K562 (cell line): ENCODE measurements at regions not wholly inside any gene's neighbourhood (a gene's known extent, or its start where the extent isn't known, plus 50 kb on each side); places are given as distances from the start of the nearest gene placed in this dataset.
A peak's percentile ranks its signal among the peaks of the same experiment; 100 is the strongest.

ENCODE experiments used
- ATAC-seq: fragments of 200-7000 bp; cut with Tn5 transposase; 3 replicates; pipeline ENCODE4 v1.9.1; 2020; ENCODE audit warnings: moderate library complexity
- BruUV-seq: library from RNA; stranded (reverse); fragments of 400-500 nt; replicated peaks from 2 replicates; lab custom pipeline; 2021; lab: Mats Ljungman, UMichigan
- CTCF ChIA-PET: fragments of 300-600 bp; formaldehyde crosslinking; extraction: SDS; loops from one replicate; lab custom pipeline; 2021; ENCODE audit warnings: low intra/inter-chr PET ratio; lab: Yijun Ruan, JAX
- POLR2A ChIA-PET: fragments of 300-600, 350-650 bp; sonication (Branson Sonifier 250); formaldehyde crosslinking; extraction: SDS; loops from one replicate; lab custom pipeline; 2021; ENCODE audit warnings: antibody characterized with exemption, inconsistent platforms; lab: Yijun Ruan, JAX
- DNase-seq, 4 experiments: peaks; one replicate each; pipeline versions ENCODE4 v3.0.0 to v3.0.0-alpha.2; 2011 to 2018; ENCODE audit warnings: low spot score in 3 of 4, mixed read lengths in 3 of 4; ENCODE audit errors: extremely low read depth in 1 of 4
- FAIRE-seq: peaks from 2 replicates; lab custom pipeline; 2011; peaks lifted over from hg19 to GRCh38; lab: Jason Lieb, UNC
- H2AFZ ChIP-seq: 2 replicates; pipeline ENCODE4 v1.6.0; 2011; ENCODE audit warnings: low read depth, low read length, control low read depth, inconsistent platforms
- H3K27ac ChIP-seq: fragments of 200-600 bp; 3 replicates; pipeline ENCODE4 v1.8.0; 2011; ENCODE audit warnings: low read depth, mild to moderate bottlenecking, control low read depth, inconsistent platforms, low read length, moderate library complexity, mixed read lengths; ENCODE audit errors: extremely low read depth
- H3K27me3 ChIP-seq, 2 experiments: fragments of 300-600 bp in 1 of 2; 2 replicates in 1 of 2; 3 replicates in 1 of 2; pipeline versions ENCODE4 v1.6.0 to v1.8.0; 2011; ENCODE audit warnings: inconsistent platforms in 2 of 2, low read length in 2 of 2, mild to moderate bottlenecking in 1 of 2, mixed read lengths in 1 of 2, moderate library complexity in 1 of 2; ENCODE audit not compliant: control insufficient read depth in 2 of 2, insufficient read depth in 2 of 2
- H3K36me3 ChIP-seq: fragments of 300-600 bp; 3 replicates; pipeline ENCODE4 v1.8.0; 2011; ENCODE audit warnings: mild to moderate bottlenecking, low read length, inconsistent platforms; ENCODE audit not compliant: control insufficient read depth, insufficient read depth
- H3K4me1 ChIP-seq, 2 experiments: fragments of 200-600 bp in 1 of 2; replicated peaks in 1 of 2; 2 replicates in 1 of 2; 3 replicates in 1 of 2; pipeline versions ENCODE4 v1.5.1 to v1.8.0; 2011; ENCODE audit warnings: inconsistent platforms in 2 of 2, low read length in 2 of 2, mild to moderate bottlenecking in 1 of 2, mixed read lengths in 1 of 2, moderate library complexity in 1 of 2; ENCODE audit not compliant: control insufficient read depth in 2 of 2, insufficient read depth in 2 of 2
- H3K4me2 ChIP-seq: 2 replicates; pipeline ENCODE4 v1.6.1; 2011; ENCODE audit warnings: low read length, control low read depth, inconsistent platforms, mixed read lengths; ENCODE audit not compliant: insufficient read depth
- H3K4me3 ChIP-seq: fragments of 200-600 bp; sonication (generic), shearing (Covaris generic); 2 replicates; pipeline ENCODE4 v1.5.1; 2016; ENCODE audit warnings: control low read depth, inconsistent platforms
- H3K79me2 ChIP-seq: fragments of 200-600 bp; 3 replicates; pipeline ENCODE4 v1.8.0; 2011; ENCODE audit warnings: low read length, inconsistent platforms; ENCODE audit not compliant: control insufficient read depth, insufficient read depth
- H3K9ac ChIP-seq, 2 experiments: 2 replicates each; pipeline versions ENCODE4 v1.6.0 to v1.6.1; 2011; ENCODE audit warnings: low read depth in 2 of 2, low read length in 2 of 2, control low read depth in 1 of 2, inconsistent platforms in 1 of 2, mild to moderate bottlenecking in 1 of 2, mixed read lengths in 1 of 2; ENCODE audit not compliant: insufficient read depth in 1 of 2
- H3K9me1 ChIP-seq: one replicate; pipeline ENCODE4 v1.6.0; 2011; ENCODE audit warnings: inconsistent platforms, mild to moderate bottlenecking, low read length, moderate library complexity; ENCODE audit not compliant: control insufficient read depth, insufficient read depth
- H3K9me3 ChIP-seq: replicated peaks from 2 replicates; pipeline ENCODE4 v1.5.1; 2011; ENCODE audit warnings: low read depth, low read length, inconsistent platforms; ENCODE audit not compliant: control insufficient read depth, insufficient read depth
- H4K20me1 ChIP-seq: replicated peaks from 2 replicates; pipeline ENCODE4 v1.6.1; 2011; ENCODE audit warnings: low read length, inconsistent platforms, mixed read lengths; ENCODE audit not compliant: control insufficient read depth, insufficient read depth
- AFF1 ChIP-seq, 2 experiments: fragments of 450-650 bp; IDR thresholded peaks; 2 replicates each; pipeline ENCODE4 v1.6.1; 2018; ENCODE audit warnings: mild to moderate bottlenecking in 2 of 2, low read depth in 1 of 2; ENCODE audit not compliant: partially characterized antibody in 2 of 2
- BRD9 ChIP-seq: fragments of 450-650 bp; IDR thresholded peaks from 2 replicates; pipeline ENCODE4 v1.6.1; 2018; ENCODE audit warnings: low read depth; ENCODE audit not compliant: partially characterized antibody
- C11orf30 ChIP-seq: fragments of 450-650 bp; IDR thresholded peaks from 2 replicates; pipeline ENCODE4 v1.6.1; 2016; ENCODE audit warnings: low read depth, mild to moderate bottlenecking
- ELK1 ChIP-seq: sonication (generic); formaldehyde crosslinking; IDR thresholded peaks from 2 replicates; pipeline ENCODE4 v1.8.1; 2022; ENCODE audit warnings: missing genetic modification reagents
- MBD2 ChIP-seq: sonication (generic); IDR thresholded peaks from 2 replicates; pipeline ENCODE4 v1.6.1; 2016; ENCODE audit warnings: low read depth, borderline replicate concordance
- NCOR1 ChIP-seq: fragments of 450-650 bp; IDR thresholded peaks from 2 replicates; pipeline ENCODE4 v1.6.1; 2016; ENCODE audit warnings: mild to moderate bottlenecking, moderate library complexity
- NFE2L1 ChIP-seq: fragments of 450-650 bp; IDR thresholded peaks from 2 replicates; pipeline ENCODE4 v1.6.1; 2016; ENCODE audit warnings: missing genetic modification characterization, low read depth, mild to moderate bottlenecking, missing compliant biosample characterization, moderate library complexity, borderline replicate concordance
- POLR2H ChIP-seq: IDR thresholded peaks from 2 replicates; pipeline ENCODE4 v1.6.1; 2016; ENCODE audit warnings: missing genetic modification characterization, low read depth, mild to moderate bottlenecking, control low read depth, missing compliant biosample characterization, moderate library complexity
- SRSF9 ChIP-seq: fragments of 200-400 bp; formaldehyde crosslinking; IDR thresholded peaks from 2 replicates; pipeline ENCODE4 v1.6.1; 2017; ENCODE audit warnings: low read depth, low read length, borderline replicate concordance
- U2AF1 ChIP-seq: fragments of 200-400 bp; formaldehyde crosslinking; optimal IDR thresholded peaks from 2 replicates; pipeline ENCODE3; 2017; ENCODE audit warnings: mild to moderate bottlenecking, low read depth, low read length, moderate library complexity
- ZNF512 ChIP-seq: IDR thresholded peaks from 2 replicates; pipeline ENCODE4 v1.6.1; 2016; ENCODE audit warnings: missing genetic modification characterization, missing compliant biosample characterization
- in situ Hi-C: fragments of 300-500 bp; cut with MboI; formaldehyde crosslinking; loops from 4 replicates; pipeline ENCODE4 v1.15.0; 2018; ENCODE audit warnings: inconsistent platforms, mixed read lengths
- intact Hi-C: fragments of 100-400 bp; cut with micrococcal nuclease; formaldehyde crosslinking; loops from 2 replicates; pipeline ENCODE4 v1.14.2; 2022

GRCh38 chr4:32917586-32917985 is 2197.4 kb downstream of the PCDH7 start:
- H3K36me3 ChIP-seq, result no peaks in the 10 kb centered on the region
- no TSS peak for BruUV-seq
- no peaks in the 10 kb centered on the region for H3K79me2 ChIP-seq
- POLR2A ChIA-PET, result no interaction called here
- FAIRE-seq (no peak), ATAC-seq (no peak)
- no peaks in the 10 kb centered on the region for H3K4me1 ChIP-seq
- H3K4me3 ChIP-seq, result no peak overlapping the region
- H3K9me3 ChIP-seq, result no peaks in the 10 kb centered on the region
- H3K27ac ChIP-seq, result no peak overlapping the region
- H2AFZ ChIP-seq, result no peak overlapping the region
- intact Hi-C loops, result no loop called here
- in situ Hi-C loops, result no loop called here
- TF ChIP-seq U2AF1 (peak; percentile 66), NFE2L1 (no peak), NCOR1 (no peak), ZNF512 (peak; percentile 40; the same call in 1 of the 2 replicates), C11orf30 (no peak), AFF1 (IDR thresholded peaks at IDR 0.05; ENCODE audit: low read depth in 1 of 2, partially characterized antibody in 2 of 2) (no peak), MBD2 (no peak), POLR2H (no peak), SRSF9 (0 out of 2 replicates have a peak, but pooled peaks have one; percentile 45), ELK1 (no peak), BRD9 (no peak)
- TF ChIP-seq, all 486 proteins: peak for 3
- DNase-seq, result no peak
- Histone ChIP-seq H3K9me1 (no peaks in the 10 kb centered on the region), H3K9ac (no peak overlapping the region), H3K4me2 (no peak overlapping the region), H3K27me3 (no peaks in the 10 kb centered on the region), H4K20me1 (no peaks in the 10 kb centered on the region)
- CTCF ChIA-PET, result no interaction called here
